Epidermal melanocyte (primary cell): ENCODE measurements at regions not wholly inside any gene's neighbourhood (a gene's known extent, or its start where the extent isn't known, plus 50 kb on each side); places are given as distances from the start of the nearest gene placed in this dataset.
"Not testable (repeated sequence)": the region's sequence is repeated elsewhere in the genome, so short reads cannot be mapped to it uniquely, and the experiment has no call there.

ENCODE experiments used
- DNase-seq: peaks from one replicate; pipeline ENCODE4 v3.0.0; 2011; ENCODE audit warnings: low spot score; ENCODE audit not compliant: insufficient read length

- DNase-seq: not testable (repeated sequence)
These were observed 422.7 kb upstream of the FRG2C start for GRCh38 chr3:75241226-75241962.

- no peak for DNase-seq
These were observed 422.0 kb upstream of the FRG2C start for GRCh38 chr3:75242012-75242735.

- DNase-seq: no peak
These were observed 415.2 kb upstream of the FRG2C start for GRCh38 chr3:75248974-75249373.

GRCh38 chr3:75254685-75255084 is 409.4 kb upstream of the FRG2C start:
- no peak for DNase-seq

- DNase-seq: not testable (repeated sequence)
These were observed 405.1 kb upstream of the FRG2C start for GRCh38 chr3:75258825-75259683.

GRCh38 chr3:75260975-75261374 is 403.2 kb upstream of the FRG2C start:
- not testable (repeated sequence) for DNase-seq

GRCh38 chr3:75262661-75263060 is 401.5 kb upstream of the FRG2C start:
- DNase-seq: no peak

- DNase-seq: no peak
These were observed 398.2 kb upstream of the FRG2C start for GRCh38 chr3:75265897-75266296.

GRCh38 chr3:75268576-75268975 is 395.6 kb upstream of the FRG2C start:
- peak; percentile 19 for DNase-seq

- not testable (repeated sequence) for DNase-seq
These were observed 391.9 kb upstream of the FRG2C start for GRCh38 chr3:75272237-75272636.

GRCh38 chr3:75272691-75273090 is 391.4 kb upstream of the FRG2C start:
- no peak for DNase-seq

- DNase-seq: not testable (repeated sequence)
These were observed 378.5 kb upstream of the FRG2C start for GRCh38 chr3:75285531-75286148.

GRCh38 chr3:75288972-75289574 is 375.1 kb upstream of the FRG2C start:
- DNase-seq: not testable (repeated sequence)

GRCh38 chr3:75294124-75294523 is 370.0 kb upstream of the FRG2C start:
- DNase-seq: peak; percentile 81

GRCh38 chr3:75295013-75295412 is 369.1 kb upstream of the FRG2C start:
- DNase-seq: no peak

- DNase-seq: no peak
These were observed 367.3 kb upstream of the FRG2C start for GRCh38 chr3:75296858-75297257.

GRCh38 chr3:75300606-75301005 is 363.5 kb upstream of the FRG2C start:
- no peak for DNase-seq

GRCh38 chr3:75301050-75301449 is 363.1 kb upstream of the FRG2C start:
- DNase-seq: not testable (repeated sequence)

GRCh38 chr3:75303741-75304140 is 360.4 kb upstream of the FRG2C start:
- DNase-seq: no peak

- no peak for DNase-seq
These were observed 358.2 kb upstream of the FRG2C start for GRCh38 chr3:75305901-75306300.

GRCh38 chr3:75311306-75311705 is 352.8 kb upstream of the FRG2C start:
- DNase-seq: not testable (repeated sequence)
